HG02973 (cell line): ENCODE measurements at regions not wholly inside any gene's neighbourhood (a gene's known extent, or its start where the extent isn't known, plus 50 kb on each side); places are given as distances from the start of the nearest gene placed in this dataset.

Experiments
- ATAC-seq: cut with Tn5 transposase; IDR thresholded peaks from one replicate; pipeline ENCODE4 v1.9.1; 2021; ENCODE audit warnings: moderate library complexity; ENCODE audit not compliant: unreplicated experiment

GRCh38 chr10:4353059-4353655 is 472.9 kb upstream of the AKR1E2 start:
- no peak for ATAC-seq

DNA sequence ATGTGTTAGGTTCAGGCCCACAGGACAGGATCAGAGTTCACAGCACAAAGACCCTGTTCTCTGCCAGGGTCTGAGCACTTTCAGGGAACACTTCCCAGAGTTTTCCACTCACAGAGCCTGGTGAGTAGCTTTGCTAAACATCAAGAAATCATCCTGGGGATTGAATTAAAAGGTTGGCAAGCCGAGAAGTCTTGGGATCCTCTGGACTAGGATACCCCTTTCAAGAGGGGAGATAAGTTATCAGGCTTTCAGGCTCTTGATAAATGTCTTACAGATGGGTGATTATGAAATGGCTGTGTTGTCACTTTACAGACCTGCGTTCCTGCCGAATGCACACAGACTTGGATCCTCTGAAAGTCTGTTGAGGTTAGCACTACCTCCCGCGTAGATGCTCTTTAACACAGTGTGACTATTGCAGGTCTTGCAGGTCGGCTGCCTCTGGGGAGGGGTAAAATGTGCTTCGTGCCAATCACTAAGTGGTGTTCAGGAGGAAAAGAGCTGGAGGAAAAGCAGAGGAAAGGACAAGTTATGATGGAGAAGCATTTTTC is 473.5 kb upstream of the AKR1E2 start:
- no peak for ATAC-seq

- no peak for ATAC-seq
These were observed 474.1 kb upstream of the AKR1E2 start for GRCh38 chr10:4351723-4352413.

DNA sequence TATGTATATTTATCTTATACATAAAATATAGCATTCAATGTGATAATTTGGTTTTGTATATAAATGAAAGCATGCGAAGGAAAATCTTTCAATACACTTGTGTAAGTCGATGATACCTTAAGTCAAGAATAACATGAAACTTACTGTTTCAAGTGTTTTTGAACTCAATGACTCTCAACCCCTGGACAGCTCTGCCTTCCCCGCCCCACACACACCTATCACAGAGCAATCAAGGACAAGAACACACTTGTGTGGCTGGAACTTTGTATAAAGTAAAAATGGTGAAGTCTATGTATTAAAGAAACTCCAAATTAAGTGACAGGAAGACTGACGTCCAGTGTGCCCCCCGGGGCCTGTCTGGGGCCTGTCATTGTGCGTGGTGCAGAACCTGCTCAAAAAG is 478.6 kb upstream of the AKR1E2 start:
- ATAC-seq: no peak

- ATAC-seq: no peak
These were observed 479.9 kb upstream of the AKR1E2 start for GRCh38 chr10:4345877-4346646.

DNA sequence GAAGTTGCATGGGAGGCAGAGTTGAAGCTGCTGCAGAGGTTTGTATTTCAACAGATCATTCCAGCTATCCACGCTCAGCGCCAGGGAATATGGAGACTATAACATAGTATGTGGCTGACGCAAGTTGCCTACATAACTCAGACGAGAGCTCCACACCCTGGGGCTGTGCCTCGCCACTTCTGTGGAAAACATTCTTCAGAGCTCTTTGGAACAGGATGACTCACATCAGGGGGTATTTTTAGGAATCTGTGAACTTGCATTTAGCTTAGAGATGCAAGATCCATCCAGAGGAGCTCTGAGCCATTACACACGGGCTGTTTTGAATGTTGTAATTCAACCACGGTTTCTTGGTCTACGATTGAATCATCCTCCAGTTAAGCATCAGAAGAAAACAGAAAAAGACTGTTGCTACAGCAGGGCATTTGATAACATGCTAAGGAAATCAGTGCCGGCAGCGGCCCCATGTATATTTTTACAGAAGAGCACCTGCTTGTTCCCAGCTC is 481.5 kb upstream of the AKR1E2 start:
- ATAC-seq: no peak

DNA sequence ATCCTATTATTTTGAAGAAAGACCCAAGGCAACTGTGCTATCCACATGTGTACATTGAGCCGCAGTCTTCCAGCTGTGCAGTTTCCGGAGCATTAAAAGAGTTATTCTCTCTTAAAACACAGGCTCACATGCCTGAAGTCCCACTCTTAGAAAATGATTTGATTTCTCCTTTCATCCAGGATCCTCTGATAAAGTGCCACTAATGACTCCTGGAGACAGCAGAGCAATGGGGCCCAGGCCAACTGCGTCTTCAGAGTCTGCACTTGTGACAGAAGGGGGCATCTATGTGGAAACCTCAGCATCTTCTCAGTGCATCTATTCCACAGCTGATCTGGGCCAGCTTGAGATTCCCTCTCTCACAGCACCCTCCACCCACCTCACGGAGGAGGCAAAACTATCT is 482.1 kb upstream of the AKR1E2 start:
- no peak for ATAC-seq

DNA sequence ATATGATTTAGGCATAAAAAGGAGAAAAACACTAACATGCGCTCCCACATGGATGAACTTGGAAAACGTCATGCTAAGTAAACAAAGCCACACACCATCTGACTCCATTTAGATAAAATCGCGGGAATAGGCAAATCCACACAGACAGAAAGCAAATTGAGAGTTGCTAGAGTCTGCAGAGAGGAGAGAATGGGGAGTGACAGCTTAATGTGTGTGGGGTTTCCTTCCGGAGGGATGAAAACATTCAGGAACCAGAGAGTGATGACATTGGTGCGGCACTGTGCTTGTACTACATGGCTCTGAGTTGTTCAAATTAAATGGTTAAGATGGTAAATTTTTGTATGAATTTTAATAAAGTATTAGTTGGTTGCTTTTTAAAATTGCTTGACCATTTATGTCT is 482.9 kb upstream of the AKR1E2 start:
- no peak for ATAC-seq

GRCh38 chr10:4338768-4339167 is 487.2 kb upstream of the AKR1E2 start:
- no peak for ATAC-seq

DNA sequence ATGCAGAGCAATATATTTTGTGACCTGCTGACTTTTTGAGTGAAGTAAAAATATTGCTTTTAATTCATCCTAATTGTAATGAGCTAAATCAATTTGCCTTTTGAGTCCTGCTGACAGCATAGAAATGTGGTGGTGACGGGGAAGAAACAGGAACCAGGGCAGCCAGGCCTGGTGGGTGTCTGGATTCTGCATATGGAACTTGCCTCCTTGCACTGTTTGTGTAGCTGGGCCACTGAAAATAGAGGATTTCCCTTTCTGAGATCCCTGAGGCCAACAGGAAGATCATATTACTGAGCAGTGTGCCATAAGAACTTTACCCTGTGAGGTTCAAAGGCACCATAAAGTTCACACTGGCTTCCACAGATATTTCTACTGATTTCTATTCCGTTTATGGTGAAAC is 488.4 kb upstream of the AKR1E2 start:
- ATAC-seq: no peak

DNA sequence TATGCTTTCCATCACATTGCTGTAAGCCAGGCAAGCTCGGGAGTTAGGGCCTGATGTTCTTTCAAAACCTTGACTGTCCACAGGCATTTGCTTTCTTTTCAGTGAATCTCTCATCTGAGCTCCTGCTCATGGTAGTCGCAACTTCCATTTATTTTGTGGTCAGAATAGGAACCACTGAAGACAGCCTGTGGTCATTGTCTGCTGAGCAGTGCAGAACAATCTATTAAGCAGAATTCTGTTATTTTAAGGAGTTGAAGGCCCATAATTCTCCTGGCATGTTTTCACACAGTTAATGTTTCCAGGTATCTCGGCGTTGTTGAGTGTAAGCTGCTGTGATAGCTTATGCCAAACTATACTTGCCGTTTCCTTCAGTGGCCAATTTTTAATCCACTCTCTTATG is 491.1 kb upstream of the AKR1E2 start:
- no peak for ATAC-seq

DNA sequence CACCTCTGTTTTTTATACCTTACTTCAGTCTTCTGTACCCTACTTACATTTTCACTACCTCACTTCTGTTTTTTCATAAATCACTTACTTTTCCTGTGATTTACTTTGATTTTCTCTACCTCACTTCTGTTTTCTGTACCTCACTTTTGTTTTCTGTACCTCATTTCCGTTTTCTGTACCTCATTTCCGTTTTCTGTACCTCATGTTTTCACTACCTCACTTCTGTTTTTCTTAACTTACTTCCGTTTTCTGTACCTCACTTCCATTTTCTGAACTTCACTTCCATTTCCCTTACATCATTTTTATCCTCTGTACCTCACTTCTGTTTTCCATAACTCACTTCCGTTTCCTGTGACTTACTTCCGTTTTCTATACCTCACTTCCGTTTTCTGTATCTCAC is 492.0 kb upstream of the AKR1E2 start:
- ATAC-seq: no peak

GRCh38 chr10:4333459-4333894 is 492.5 kb upstream of the AKR1E2 start:
- ATAC-seq: no peak

DNA sequence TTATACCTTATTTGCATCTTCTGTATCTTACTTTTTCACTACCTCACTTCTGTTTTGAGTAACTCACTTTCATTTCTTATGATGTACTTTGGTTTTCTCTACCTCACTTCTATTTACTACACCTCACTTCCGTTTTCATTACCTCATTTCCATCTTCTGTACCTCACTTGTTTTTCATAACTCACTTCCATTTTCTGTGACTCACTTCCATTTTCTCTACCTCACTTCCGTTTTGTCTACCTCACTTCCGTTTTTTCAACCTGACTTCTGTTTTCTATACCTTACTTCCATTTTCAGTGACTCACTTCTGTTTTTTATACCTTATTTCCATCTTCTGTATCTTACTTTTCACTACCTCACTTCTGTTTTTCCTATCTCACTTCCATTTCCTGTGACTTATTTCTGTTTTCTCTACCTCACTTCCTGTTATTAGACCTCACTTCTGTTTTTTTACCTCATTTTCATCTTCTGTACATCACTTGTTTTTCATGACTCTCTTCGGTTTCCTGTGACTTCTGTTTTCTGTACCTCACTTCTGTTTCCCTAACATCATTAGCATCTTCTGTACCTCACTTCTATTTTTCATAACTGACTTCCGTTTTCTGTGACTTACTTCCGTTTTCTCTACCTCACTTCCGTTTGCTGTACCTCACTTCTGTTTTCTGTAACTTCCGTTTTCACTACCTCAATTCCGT is 493.1 kb upstream of the AKR1E2 start:
- ATAC-seq: no peak

GRCh38 chr10:4331150-4331549 is 494.9 kb upstream of the AKR1E2 start:
- ATAC-seq: no peak

- ATAC-seq: no peak
These were observed 495.4 kb upstream of the AKR1E2 start for GRCh38 chr10:4330636-4331035.

- ATAC-seq: no peak
These were observed 496.8 kb upstream of the AKR1E2 start for GRCh38 chr10:4329225-4329624.

GRCh38 chr10:4326647-4327046 is 499.4 kb upstream of the AKR1E2 start:
- no peak for ATAC-seq

GRCh38 chr10:4319870-4320367 is 506.1 kb upstream of the AKR1E2 start:
- no peak for ATAC-seq

DNA sequence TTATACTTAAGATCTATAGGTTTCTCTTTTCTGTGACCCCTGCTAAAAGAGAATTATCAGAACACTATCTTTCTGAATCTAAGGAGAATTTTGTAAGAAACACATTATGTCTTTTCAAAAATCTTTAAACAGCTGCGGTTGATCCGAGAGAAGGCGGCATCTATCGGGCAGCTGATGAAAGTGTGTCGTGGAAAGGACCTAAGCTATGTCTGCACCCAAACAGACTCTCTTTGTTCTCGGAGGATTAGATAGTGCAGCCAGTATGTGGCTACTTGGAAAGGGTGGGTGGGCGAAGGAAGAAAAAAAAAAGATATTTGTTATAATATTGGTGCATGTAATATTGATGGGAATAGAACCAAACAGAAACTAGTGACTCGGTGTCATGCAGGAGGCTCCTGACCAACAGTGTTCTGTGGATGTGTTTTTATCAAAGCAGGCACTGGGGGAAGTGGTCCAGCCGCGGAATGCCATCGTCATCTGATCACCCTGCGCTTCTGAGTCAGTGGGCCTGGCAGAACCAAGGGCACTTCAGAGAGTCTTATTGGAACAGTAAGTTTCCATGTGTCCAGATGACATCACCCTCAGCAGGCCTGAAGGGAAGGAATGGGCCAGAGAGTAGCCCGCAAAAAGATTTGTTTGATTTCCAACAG is 509.7 kb upstream of the AKR1E2 start:
- ATAC-seq: no peak
